HCT116 (cell line): ENCODE measurements at regions not wholly inside any gene's neighbourhood (a gene's known extent, or its start where the extent isn't known, plus 50 kb on each side); places are given as distances from the start of the nearest gene placed in this dataset.

ENCODE experiments used
- ATAC-seq: fragments of 200-7000 bp; cut with Tn5 transposase; 2 replicates; pipeline ENCODE4 v1.9.1; 2020; ENCODE audit warnings: mild to moderate bottlenecking, moderate library complexity
- BruUV-seq: library from RNA; stranded (reverse); fragments of 400-500 nt; replicated peaks from 2 replicates; lab custom pipeline; 2021; lab: Mats Ljungman, UMichigan
- CTCF ChIA-PET: fragments of 300-600 bp; sonication (Branson Sonifier 250); formaldehyde crosslinking; loops from one replicate; lab custom pipeline; 2021; ENCODE audit warnings: antibody characterized with exemption; lab: Charles Lee
- POLR2A ChIA-PET: fragments of 300-600, 350-600 bp; sonication (Branson Sonifier 250); formaldehyde crosslinking; loops from one replicate; lab custom pipeline; 2021; ENCODE audit warnings: antibody characterized with exemption; lab: Charles Lee
- RAD21 ChIA-PET, 2 experiments: fragments of 300-600 bp; sonication (Branson Sonifier 250); formaldehyde crosslinking; loops; one replicate each; lab custom pipeline; 2023; ENCODE audit warnings: low total read pairs in 2 of 2; ENCODE audit not compliant: uncharacterized antibody in 2 of 2, unreplicated experiment in 2 of 2, low non-redundant PET in 1 of 2; lab: Charles Lee
- DNase-seq: peaks from one replicate; pipeline ENCODE4 v3.0.0-alpha.2; 2010; ENCODE audit warnings: low read depth, low spot score
- H2AFZ ChIP-seq: fragments of 200-600 bp; shearing (Covaris generic), sonication (generic); 2 replicates; pipeline ENCODE4 v1.6.1; 2017; ENCODE audit warnings: low read depth, mixed run types, mixed read lengths, antibody characterized with exemption, low read length; ENCODE audit not compliant: poor library complexity, severe bottlenecking
- H3K27ac ChIP-seq: 2 replicates; pipeline ENCODE4 v1.5.1; 2012; ENCODE audit warnings: low read depth, low read length
- H3K27me3 ChIP-seq: fragments of 200-600 bp; sonication (generic); 2 replicates; pipeline ENCODE4 v1.6.1; 2016; ENCODE audit warnings: mixed run types, low read length, mixed read lengths; ENCODE audit not compliant: insufficient read depth
- H3K36me3 ChIP-seq, 2 experiments: fragments of 200-500 bp in 1 of 2; fragments of 200-600 bp in 1 of 2; sonication (Bioruptor generic) in 1 of 2; sonication (generic) in 1 of 2; 2 replicates each; pipeline versions ENCODE4 v1.5.1 to v1.6.1; 2014 to 2016; ENCODE audit warnings: low read length in 2 of 2, inconsistent platforms in 1 of 2, mixed read lengths in 1 of 2, mixed run types in 1 of 2; ENCODE audit not compliant: insufficient read depth in 2 of 2, control insufficient read depth in 1 of 2
- H3K4me1 ChIP-seq, 2 experiments: fragments of 200-600 bp in 1 of 2; sonication (generic) in 1 of 2; 2 replicates each; pipeline versions ENCODE4 v1.5.1 to v1.6.1; 2012 to 2017; ENCODE audit warnings: low read length in 2 of 2, inconsistent platforms in 1 of 2, mild to moderate bottlenecking in 1 of 2, mixed read lengths in 1 of 2, mixed run types in 1 of 2, moderate library complexity in 1 of 2; ENCODE audit not compliant: insufficient read depth in 2 of 2, control insufficient read depth in 1 of 2
- H3K4me2 ChIP-seq: fragments of 200-600 bp; sonication (generic); 2 replicates; pipeline ENCODE4 v1.6.1; 2017; ENCODE audit warnings: mixed run types, low read length, mixed read lengths
- H3K4me3 ChIP-seq, 2 experiments: fragments of 200-600 bp in 1 of 2; sonication (generic) in 1 of 2; replicated peaks in 1 of 2; 2 replicates each; pipeline ENCODE4 v1.5.1; 2011 to 2016; ENCODE audit warnings: low read length in 2 of 2, control low read depth in 1 of 2, low read depth in 1 of 2, mild to moderate bottlenecking in 1 of 2, mixed read lengths in 1 of 2, mixed run types in 1 of 2
- H3K79me2 ChIP-seq: fragments of 200-600 bp; sonication (generic); 2 replicates; pipeline ENCODE4 v1.6.1; 2017; ENCODE audit warnings: mild to moderate bottlenecking, mixed run types, low read length, moderate library complexity, mixed read lengths; ENCODE audit not compliant: insufficient read depth
- H3K9ac ChIP-seq: fragments of 200-600 bp; sonication (generic); 2 replicates; pipeline ENCODE4 v1.6.1; 2016; ENCODE audit warnings: low read length, mixed read lengths
- H3K9me2 ChIP-seq: fragments of 200-600 bp; sonication (generic), shearing (Covaris generic); 2 replicates; pipeline ENCODE4 v1.6.1; 2017; ENCODE audit warnings: mixed run types, mild to moderate bottlenecking, moderate library complexity; ENCODE audit not compliant: insufficient read depth
- H3K9me3 ChIP-seq, 2 experiments: fragments of 200-500 bp in 1 of 2; fragments of 200-600 bp in 1 of 2; sonication (Bioruptor generic) in 1 of 2; sonication (generic) in 1 of 2; 2 replicates each; pipeline ENCODE4 v1.6.1; 2014 to 2017; ENCODE audit warnings: low read length in 2 of 2, mixed read lengths in 2 of 2, inconsistent platforms in 1 of 2, low read depth in 1 of 2, mild to moderate bottlenecking in 1 of 2, mixed run types in 1 of 2, moderate library complexity in 1 of 2; ENCODE audit not compliant: control insufficient read depth in 1 of 2, insufficient read depth in 1 of 2
- H4K20me1 ChIP-seq: fragments of 200-600 bp; sonication (generic), shearing (Covaris generic); 2 replicates; pipeline ENCODE4 v1.6.1; 2017; ENCODE audit warnings: mixed run types, mild to moderate bottlenecking, moderate library complexity; ENCODE audit not compliant: insufficient read depth
- CTCF ChIP-seq, 3 experiments: fragments of 200-600 bp in 1 of 3; sonication (generic) in 1 of 3; IDR thresholded peaks in 2 of 3; conservative IDR thresholded peaks in 1 of 3; 2 replicates each; pipeline ENCODE4 v1.5.1; 2012 to 2017; ENCODE audit warnings: low read depth in 2 of 3, low read length in 2 of 3, antibody characterized with exemption in 1 of 3, borderline replicate concordance in 1 of 3, control low read depth in 1 of 3, mild to moderate bottlenecking in 1 of 3, mixed read lengths in 1 of 3, mixed run types in 1 of 3, moderate library complexity in 1 of 3; ENCODE audit not compliant: insufficient read depth in 1 of 3
- EZH2phosphoT487 ChIP-seq: fragments of 200-600 bp; IDR thresholded peaks from 2 replicates; pipeline ENCODE4 v1.6.1; 2018; ENCODE audit warnings: antibody characterized with exemption, borderline replicate concordance
- JUND ChIP-seq: IDR thresholded peaks from 2 replicates; pipeline ENCODE4 v1.6.1; 2012
- MAX ChIP-seq: IDR thresholded peaks from 2 replicates; pipeline ENCODE4 v1.6.1; 2012
- POLR2A ChIP-seq: IDR thresholded peaks from 2 replicates; pipeline ENCODE4 v1.7.0; 2011; ENCODE audit warnings: borderline replicate concordance; ENCODE audit not compliant: insufficient read depth, insufficient read length; ENCODE audit errors: extremely low read depth
- SRF ChIP-seq: IDR thresholded peaks from 2 replicates; pipeline ENCODE4 v1.6.1; 2012; ENCODE audit warnings: low read depth
- intact Hi-C: fragments of 100-400 bp; cut with micrococcal nuclease; formaldehyde crosslinking; loops from 2 replicates; pipeline ENCODE4 v1.10.0; 2022

- TF ChIP-seq MAX (no peak), CTCF (IDR thresholded peaks at IDR 0.05 in 2 of 3, conservative IDR thresholded peaks at IDR 0.05 in 1 of 3; ENCODE audit: borderline replicate concordance in 1 of 3, insufficient read depth in 1 of 3, low read depth in 2 of 3, low read length in 2 of 3) (no peak)
- TF ChIP-seq, all 23 proteins: peak for 0
These were observed 1182.7 kb downstream of the AACS start (continued) for GRCh38 chr12:126247936-126248335.

- H3K27ac ChIP-seq: no peak overlapping the region
- no peaks in the 10 kb centered on the region for H3K4me1 ChIP-seq
- H3K79me2 ChIP-seq: no peaks in the 10 kb centered on the region
- no peak for TF ChIP-seq EZH2phosphoT487
- TF ChIP-seq JUND: no peak
- BruUV-seq: no TSS peak
- H3K9me2 ChIP-seq: no peaks in the 10 kb centered on the region
- H3K4me2 ChIP-seq: no peak overlapping the region
- no peaks in the 10 kb centered on the region for H4K20me1 ChIP-seq
- DNase-seq (no peak), ATAC-seq (no peak)
- H3K9me3 ChIP-seq: peaks cover 10 to 14% of the 10 kb centered on the region in 2 experiments; a peak in 2 of 4 replicates
- no peak overlapping the region for H3K4me3 ChIP-seq
- H3K27me3 ChIP-seq: no peaks in the 10 kb centered on the region
- ChIA-PET RAD21 (no interaction called here), CTCF (no interaction called here), POLR2A (no interaction called here)
- no peaks in the 10 kb centered on the region for H3K36me3 ChIP-seq
- H3K9ac ChIP-seq: no peak overlapping the region
- intact Hi-C loops: no loop called here
- H2AFZ ChIP-seq: no peak overlapping the region
These were observed 1183.7 kb downstream of the AACS start for GRCh38 chr12:126248871-126249403.

GRCh38 chr12:126258190-126258589 lies 1193.0 kb downstream of the AACS start:
- Histone ChIP-seq H3K4me3 (no peak overlapping the region), H3K27me3 (no peaks in the 10 kb centered on the region), H3K9me2 (no peaks in the 10 kb centered on the region), H3K36me3 (no peaks in the 10 kb centered on the region), H4K20me1 (no peaks in the 10 kb centered on the region), H3K27ac (no peak overlapping the region), H3K79me2 (no peaks in the 10 kb centered on the region), H3K9ac (no peak overlapping the region), H2AFZ (no peak overlapping the region), H3K4me1 (no peaks in the 10 kb centered on the region), H3K9me3 (peaks cover 7 to 14% of the 10 kb centered on the region in 2 experiments; a peak in 2 of 4 replicates), H3K4me2 (no peak overlapping the region)
- no TSS peak for BruUV-seq
- ChIA-PET CTCF (no interaction called here), RAD21 (no interaction called here), POLR2A (no interaction called here)
- intact Hi-C loops: no loop called here
- no peak for DNase-seq
- TF ChIP-seq CTCF (IDR thresholded peaks at IDR 0.05 in 2 of 3, conservative IDR thresholded peaks at IDR 0.05 in 1 of 3; ENCODE audit: borderline replicate concordance in 1 of 3, insufficient read depth in 1 of 3, low read depth in 2 of 3, low read length in 2 of 3) (no peak), SRF (no peak), POLR2A (no peak)
- ATAC-seq: no peak
